ENCODE measurements at regions not wholly inside any gene's neighbourhood (a gene's known extent, or its start where the extent isn't known, plus 50 kb on each side); places are given as distances from the start of the nearest gene placed in this dataset.

- TF ChIP-seq, protein P1, sequence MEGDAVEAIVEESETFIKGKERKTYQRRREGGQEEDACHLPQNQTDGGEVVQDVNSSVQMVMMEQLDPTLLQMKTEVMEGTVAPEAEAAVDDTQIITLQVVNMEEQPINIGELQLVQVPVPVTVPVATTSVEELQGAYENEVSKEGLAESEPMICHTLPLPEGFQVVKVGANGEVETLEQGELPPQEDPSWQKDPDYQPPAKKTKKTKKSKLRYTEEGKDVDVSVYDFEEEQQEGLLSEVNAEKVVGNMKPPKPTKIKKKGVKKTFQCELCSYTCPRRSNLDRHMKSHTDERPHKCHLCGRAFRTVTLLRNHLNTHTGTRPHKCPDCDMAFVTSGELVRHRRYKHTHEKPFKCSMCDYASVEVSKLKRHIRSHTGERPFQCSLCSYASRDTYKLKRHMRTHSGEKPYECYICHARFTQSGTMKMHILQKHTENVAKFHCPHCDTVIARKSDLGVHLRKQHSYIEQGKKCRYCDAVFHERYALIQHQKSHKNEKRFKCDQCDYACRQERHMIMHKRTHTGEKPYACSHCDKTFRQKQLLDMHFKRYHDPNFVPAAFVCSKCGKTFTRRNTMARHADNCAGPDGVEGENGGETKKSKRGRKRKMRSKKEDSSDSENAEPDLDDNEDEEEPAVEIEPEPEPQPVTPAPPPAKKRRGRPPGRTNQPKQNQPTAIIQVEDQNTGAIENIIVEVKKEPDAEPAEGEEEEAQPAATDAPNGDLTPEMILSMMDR (conservative IDR thresholded peaks at IDR 0.05 in 1 of 2, IDR thresholded peaks at IDR 0.05 in 1 of 2; ENCODE audit: low read depth in 1 of 2, low read length in 2 of 2): no peak
- no peak for TF ChIP-seq EZH2 (IDR thresholded peaks at IDR 0.05; ENCODE audit: low read length, missing control alignments)
Observed at GRCh38 chr1:57789936-57790335, 366.1 kb upstream of the DAB1 start.
